IPS DF 6.9 (cell line): ENCODE measurements at regions not wholly inside any gene's neighbourhood (a gene's known extent, or its start where the extent isn't known, plus 50 kb on each side); places are given as distances from the start of the nearest gene placed in this dataset.

Experiments
- DNase-seq: peaks from one replicate; pipeline ENCODE4 v3.0.0-alpha.2; 2013; ENCODE audit warnings: low read depth, low spot score
- H3K27ac ChIP-seq: one replicate; pipeline ENCODE4 v1.5.1; 2013; ENCODE audit warnings: low read length, control low read depth
- H3K27me3 ChIP-seq: 2 replicates; pipeline ENCODE4 v1.6.1; 2013; ENCODE audit warnings: mild to moderate bottlenecking, low read length; ENCODE audit not compliant: control insufficient read depth, insufficient read depth
- H3K36me3 ChIP-seq: 2 replicates; pipeline ENCODE4 v1.6.1; 2013; ENCODE audit warnings: low read length; ENCODE audit not compliant: control insufficient read depth, insufficient read depth
- H3K4me1 ChIP-seq: 2 replicates; pipeline ENCODE4 v1.6.1; 2013; ENCODE audit warnings: low read length; ENCODE audit not compliant: control insufficient read depth, insufficient read depth
- H3K4me3 ChIP-seq: 2 replicates; pipeline ENCODE4 v1.5.1; 2013; ENCODE audit warnings: mild to moderate bottlenecking, low read length
- H3K9me3 ChIP-seq: 2 replicates; pipeline ENCODE4 v1.6.1; 2013; ENCODE audit warnings: low read length, inconsistent platforms; ENCODE audit not compliant: control insufficient read depth, insufficient read depth
- WGBS: extraction: QIAGEN DNeasy Blood & Tissue Kit; methylation state at CpG from one replicate; pipeline ENCODE4 v1.1.7; 2013; ENCODE audit warnings: mixed read lengths, missing lambda C conversion rate; ENCODE audit not compliant: insufficient read length, insufficient coverage; 5-methylcytosine and 5-hydroxymethylcytosine counted together

- no CpG with 5 or more reads among the region's 5 CpGs for WGBS
- Histone ChIP-seq H3K27me3 (no peaks in the 10 kb centered on the region), H3K27ac (no peak overlapping the region), H3K36me3 (no peaks in the 10 kb centered on the region), H3K4me3 (no peak overlapping the region), H3K4me1 (no peaks in the 10 kb centered on the region), H3K9me3 (peaks cover 13% of the 10 kb centered on the region)
- DNase-seq, result no peak
Observed at GRCh38 chr9:103919605-103920209, 174.4 kb upstream of the SMC2 start.

- H3K4me3 ChIP-seq, result no peak overlapping the region
- no peak overlapping the region for H3K27ac ChIP-seq
- WGBS, result no CpG with 5 or more reads among the region's 3 CpGs
Observed at GRCh38 chr9:103928442-103928841, 165.7 kb upstream of the SMC2 start.

GRCh38 chr9:103941104-103941503 lies 153.0 kb upstream of the SMC2 start:
- no peak for DNase-seq
- no CpG with 5 or more reads among the region's 11 CpGs for WGBS
- Histone ChIP-seq H3K4me1 (no peaks in the 10 kb centered on the region), H3K27ac (no peak overlapping the region), H3K9me3 (peaks cover 2% of the 10 kb centered on the region), H3K27me3 (no peaks in the 10 kb centered on the region), H3K4me3 (no peak overlapping the region), H3K36me3 (no peaks in the 10 kb centered on the region)

More at GRCh38 chr9:103928442-103928841, 165.7 kb upstream of the SMC2 start:
- DNase-seq, result no peak
- Histone ChIP-seq H3K27me3 (no peaks in the 10 kb centered on the region), H3K4me1 (no peaks in the 10 kb centered on the region), H3K9me3 (no peaks in the 10 kb centered on the region; the same call in 1 of the 2 replicates), H3K36me3 (no peaks in the 10 kb centered on the region)

- H3K4me3 ChIP-seq, result no peak overlapping the region
- no peak overlapping the region for H3K27ac ChIP-seq
- H3K9me3 ChIP-seq, result peaks cover 2% of the 10 kb centered on the region
- H3K36me3 ChIP-seq, result no peaks in the 10 kb centered on the region
- no CpG with 5 or more reads among the region's 2 CpGs for WGBS
- DNase-seq, result no peak
- H3K27me3 ChIP-seq, result no peaks in the 10 kb centered on the region
- no peaks in the 10 kb centered on the region for H3K4me1 ChIP-seq
Observed at GRCh38 chr9:103942200-103942599, 151.9 kb upstream of the SMC2 start.

- no peak overlapping the region for H3K27ac ChIP-seq
- H3K27me3 ChIP-seq, result no peaks in the 10 kb centered on the region
- H3K9me3 ChIP-seq, result peaks cover 2% of the 10 kb centered on the region
- H3K4me3 ChIP-seq, result no peak overlapping the region
- no CpG with 5 or more reads among the region's 1 CpG for WGBS
- no peak for DNase-seq
- no peaks in the 10 kb centered on the region for H3K36me3 ChIP-seq
- H3K4me1 ChIP-seq, result no peaks in the 10 kb centered on the region
Observed at GRCh38 chr9:103942651-103943050, 151.5 kb upstream of the SMC2 start.

- H3K27me3 ChIP-seq, result no peaks in the 10 kb centered on the region
- H3K36me3 ChIP-seq, result no peaks in the 10 kb centered on the region
- no peak overlapping the region for H3K4me3 ChIP-seq
- DNase-seq, result no peak
- H3K9me3 ChIP-seq, result no peaks in the 10 kb centered on the region; the same call in 1 of the 2 replicates
- H3K27ac ChIP-seq, result no peak overlapping the region
- H3K4me1 ChIP-seq, result no peaks in the 10 kb centered on the region
Observed at GRCh38 chr9:103949096-103949495, 145.0 kb upstream of the SMC2 start.

GRCh38 chr9:103977163-103977562 lies 116.9 kb upstream of the SMC2 start:
- WGBS, result no CpG with 5 or more reads among the region's 3 CpGs
- H3K27ac ChIP-seq, result no peak overlapping the region
- H3K27me3 ChIP-seq, result no peaks in the 10 kb centered on the region
- no peaks in the 10 kb centered on the region for H3K4me1 ChIP-seq
- peaks cover 3% of the 10 kb centered on the region; the same call in 1 of the 2 replicates for H3K9me3 ChIP-seq
- no peaks in the 10 kb centered on the region for H3K36me3 ChIP-seq
- DNase-seq, result no peak
- no peak overlapping the region for H3K4me3 ChIP-seq

GRCh38 chr9:103978396-103978795 lies 115.7 kb upstream of the SMC2 start:
- no peak overlapping the region for H3K27ac ChIP-seq
- no peaks in the 10 kb centered on the region for H3K36me3 ChIP-seq
- H3K4me1 ChIP-seq, result no peaks in the 10 kb centered on the region
- H3K27me3 ChIP-seq, result no peaks in the 10 kb centered on the region
- peaks cover 7% of the 10 kb centered on the region for H3K9me3 ChIP-seq
- no peak overlapping the region for H3K4me3 ChIP-seq
- DNase-seq, result no peak

- Histone ChIP-seq H3K4me1 (no peaks in the 10 kb centered on the region), H3K4me3 (no peak overlapping the region), H3K9me3 (peaks cover 7% of the 10 kb centered on the region), H3K27ac (no peak overlapping the region), H3K36me3 (no peaks in the 10 kb centered on the region), H3K27me3 (no peaks in the 10 kb centered on the region)
- DNase-seq, result no peak
- WGBS, result no CpG with 5 or more reads among the region's 2 CpGs
Observed at GRCh38 chr9:103981912-103982311, 112.2 kb upstream of the SMC2 start.

GRCh38 chr9:103985077-103985476 lies 109.0 kb upstream of the SMC2 start:
- no CpG with 5 or more reads among the region's 1 CpG for WGBS
- Histone ChIP-seq H3K4me3 (no peak overlapping the region), H3K36me3 (no peaks in the 10 kb centered on the region), H3K4me1 (no peaks in the 10 kb centered on the region), H3K27ac (no peak overlapping the region), H3K9me3 (peaks cover 5% of the 10 kb centered on the region), H3K27me3 (no peaks in the 10 kb centered on the region)
- no peak for DNase-seq

- H3K9me3 ChIP-seq, result no peaks in the 10 kb centered on the region; the same call in none of the 2 replicates
- no peaks in the 10 kb centered on the region for H3K4me1 ChIP-seq
- no CpG with 5 or more reads among the region's 2 CpGs for WGBS
- no peaks in the 10 kb centered on the region for H3K36me3 ChIP-seq
- H3K27ac ChIP-seq, result no peak overlapping the region
- DNase-seq, result no peak
- H3K27me3 ChIP-seq, result no peaks in the 10 kb centered on the region
- no peak overlapping the region for H3K4me3 ChIP-seq
Observed at GRCh38 chr9:103988821-103989220, 105.3 kb upstream of the SMC2 start.
